Epithelial cell of prostate (primary cell): ENCODE measurements at regions not wholly inside any gene's neighbourhood (a gene's known extent, or its start where the extent isn't known, plus 50 kb on each side); places are given as distances from the start of the nearest gene placed in this dataset.
"Not testable (repeated sequence)": the region's sequence is repeated elsewhere in the genome, so short reads cannot be mapped to it uniquely, and the experiment has no call there.

Experiments
- DNase-seq: peaks from one replicate; pipeline ENCODE4 v3.0.0-alpha.2; 2011; ENCODE audit warnings: low read depth, low spot score
- H3K27ac ChIP-seq: fragments of 450-650 bp; 2 replicates; pipeline ENCODE4 v1.5.1; 2017; ENCODE audit warnings: mild to moderate bottlenecking

DNA sequence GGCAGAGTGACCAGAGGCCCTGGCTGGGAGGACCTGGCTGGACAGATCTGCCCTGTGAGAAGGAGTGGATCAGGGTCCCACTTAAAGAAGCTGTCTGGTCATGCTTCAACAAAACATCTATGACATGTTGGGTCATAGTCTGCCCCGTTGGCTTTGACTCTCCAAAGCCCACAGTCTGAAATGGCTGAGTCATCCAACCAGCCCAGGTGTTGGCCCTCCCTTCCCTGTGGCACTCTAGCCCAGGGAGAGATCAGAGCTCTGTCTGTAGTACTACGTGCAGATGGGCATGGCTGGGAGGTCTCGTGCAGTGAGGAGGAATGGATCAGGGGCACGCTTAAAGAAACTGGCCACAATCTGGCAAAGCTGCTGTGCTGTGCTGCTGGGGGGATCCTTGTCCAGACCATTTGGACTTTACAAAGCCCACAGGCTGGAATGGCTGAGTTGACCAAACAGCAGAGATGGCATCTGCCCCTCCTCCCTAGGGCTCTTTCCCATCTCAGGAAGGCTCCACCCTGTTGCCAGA lies 206.1 kb downstream of the TUSC1 start:
- no peak overlapping the region for H3K27ac ChIP-seq
- no peak for DNase-seq

DNA sequence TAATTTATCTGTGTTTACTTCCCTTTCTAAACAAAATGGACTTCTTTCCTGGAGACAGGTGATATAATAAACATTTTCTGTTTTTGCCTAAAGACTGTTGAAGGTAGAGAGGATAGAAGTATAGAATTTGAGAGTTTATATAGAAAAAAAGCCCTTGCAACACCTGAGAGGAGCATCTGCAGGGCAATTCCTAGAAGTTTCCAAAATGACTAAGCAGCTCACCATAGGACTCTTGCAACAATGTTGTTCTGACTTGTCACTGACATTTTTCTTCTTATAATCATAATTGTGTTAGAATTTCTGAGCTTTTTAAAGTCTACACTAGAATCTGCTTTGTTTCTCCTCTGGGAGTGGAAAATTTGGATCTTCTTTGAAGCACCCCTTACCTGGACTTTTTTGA lies 216.8 kb downstream of the TUSC1 start:
- peak; percentile 5 for DNase-seq
- no peak overlapping the region for H3K27ac ChIP-seq

DNA sequence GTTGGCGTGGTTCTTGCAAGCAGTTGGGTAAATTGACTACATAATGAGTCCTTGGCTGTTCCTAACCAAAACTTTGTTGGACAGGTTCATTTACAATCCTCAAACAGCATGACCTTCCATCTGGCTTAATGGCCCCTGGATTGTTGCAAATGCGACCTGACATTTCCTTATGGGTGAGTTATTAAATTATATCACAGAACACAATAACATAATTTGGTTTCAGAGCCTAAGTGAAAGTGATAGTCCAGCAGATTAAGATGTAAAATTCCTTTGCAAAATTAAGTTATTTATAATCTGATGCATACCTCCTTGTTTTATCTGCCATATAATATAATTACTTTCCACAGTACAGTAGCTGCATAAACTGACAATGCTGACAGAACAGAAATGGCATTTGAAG lies 224.4 kb downstream of the TUSC1 start:
- no peak for DNase-seq
- H3K27ac ChIP-seq, result no peak overlapping the region

DNA sequence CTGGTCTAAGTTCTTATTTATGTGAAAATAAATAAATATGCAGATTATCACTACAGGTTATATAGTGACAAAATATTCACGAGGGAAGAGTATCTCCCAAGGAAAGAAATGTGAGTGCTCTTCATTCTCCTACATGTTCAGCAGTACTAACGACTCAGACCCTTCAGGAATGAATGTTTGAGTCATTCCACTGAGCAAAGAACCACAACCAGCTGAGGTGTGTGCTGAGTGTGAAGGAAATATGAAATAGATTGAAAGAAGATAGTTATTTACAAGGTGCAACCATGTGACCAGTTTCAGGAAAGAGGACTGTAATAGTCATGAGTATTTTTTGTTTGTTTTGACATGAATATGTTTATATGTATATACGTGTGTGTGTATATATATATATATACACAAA lies 228.7 kb downstream of the TUSC1 start:
- peak; percentile 45 for DNase-seq
- no peak overlapping the region for H3K27ac ChIP-seq

DNA sequence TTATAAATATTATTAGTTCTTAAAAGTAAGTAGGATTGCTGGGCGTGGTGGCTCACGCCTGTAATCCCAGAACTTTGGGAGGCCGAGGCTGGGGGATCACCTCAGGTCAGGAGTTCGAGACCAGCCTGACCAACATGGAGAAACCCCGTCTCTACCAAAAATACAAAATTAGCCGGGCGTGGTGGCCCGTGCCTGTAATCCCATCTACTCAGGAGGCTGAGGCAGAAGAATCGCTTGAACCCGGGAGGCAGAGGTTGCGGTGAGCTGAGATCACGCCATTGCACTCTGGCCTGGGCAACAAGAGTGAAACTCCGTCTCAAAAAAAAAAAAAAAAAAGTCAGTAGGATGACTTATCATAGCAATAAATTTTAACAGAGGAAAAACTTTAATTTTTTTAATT lies 232.5 kb downstream of the TUSC1 start:
- DNase-seq, result not testable (repeated sequence)

GRCh38 chr9:25442526-25442925 lies 235.7 kb downstream of the TUSC1 start:
- no peak overlapping the region for H3K27ac ChIP-seq
- DNase-seq, result no peak

More for the DNA sequence above, 232.5 kb downstream of the TUSC1 start:
- H3K27ac ChIP-seq, result not testable (repeated sequence)

DNA sequence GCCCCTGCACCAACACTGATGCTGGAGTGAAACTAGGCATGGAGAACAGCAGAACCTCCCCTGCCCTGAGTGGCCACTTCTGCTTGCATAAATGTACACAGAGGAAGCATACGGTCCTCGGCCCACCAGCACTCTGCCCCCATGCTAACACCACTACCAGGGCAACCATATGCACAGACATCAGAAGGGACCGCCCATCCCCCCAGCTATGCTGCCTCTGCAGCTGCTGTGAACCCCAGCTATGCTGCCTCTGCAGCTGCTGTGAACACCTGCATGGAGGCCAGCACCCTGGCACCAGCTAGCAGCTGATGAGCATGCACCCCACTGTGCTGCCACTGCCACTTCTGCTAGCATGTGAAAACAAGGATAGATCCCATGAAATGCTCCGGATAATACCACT lies 250.3 kb downstream of the TUSC1 start:
- DNase-seq, result no peak

GRCh38 chr9:25427290-25427689 lies 251.0 kb downstream of the TUSC1 start:
- no peak for DNase-seq
- no peak overlapping the region for H3K27ac ChIP-seq

More for the DNA sequence above, 250.3 kb downstream of the TUSC1 start:
- no peak overlapping the region for H3K27ac ChIP-seq

GRCh38 chr9:25421560-25421959 lies 256.7 kb downstream of the TUSC1 start:
- DNase-seq, result no peak
- no peak overlapping the region for H3K27ac ChIP-seq

DNA sequence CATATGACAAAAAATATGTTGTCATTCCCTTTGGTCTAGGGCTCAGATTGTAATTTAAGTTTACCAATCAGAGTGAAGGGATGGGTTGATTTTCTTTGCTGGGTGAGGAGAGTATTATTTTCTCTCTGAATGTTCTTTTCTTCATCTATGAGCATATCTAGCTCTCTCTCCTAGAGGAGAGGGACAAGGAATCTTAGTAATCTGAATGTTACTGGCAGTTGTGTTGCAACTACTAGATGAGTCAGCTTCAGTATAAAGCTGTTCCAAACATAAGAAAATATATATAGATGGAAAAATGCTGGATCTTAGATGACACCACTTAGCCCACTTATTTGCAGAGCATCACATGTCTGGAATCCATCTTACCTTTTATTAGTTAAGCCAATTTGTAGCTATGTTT lies 259.3 kb downstream of the TUSC1 start:
- H3K27ac ChIP-seq, result no peak overlapping the region
- DNase-seq, result no peak

GRCh38 chr9:25415718-25416117 lies 262.5 kb downstream of the TUSC1 start:
- no peak for DNase-seq
- no peak overlapping the region for H3K27ac ChIP-seq

- H3K27ac ChIP-seq, result no peak overlapping the region
- no peak for DNase-seq
These were observed 265.6 kb downstream of the TUSC1 start for GRCh38 chr9:25412646-25413045.

GRCh38 chr9:25397746-25398145 lies 280.5 kb downstream of the TUSC1 start:
- no peak for DNase-seq
- no peak overlapping the region for H3K27ac ChIP-seq

DNA sequence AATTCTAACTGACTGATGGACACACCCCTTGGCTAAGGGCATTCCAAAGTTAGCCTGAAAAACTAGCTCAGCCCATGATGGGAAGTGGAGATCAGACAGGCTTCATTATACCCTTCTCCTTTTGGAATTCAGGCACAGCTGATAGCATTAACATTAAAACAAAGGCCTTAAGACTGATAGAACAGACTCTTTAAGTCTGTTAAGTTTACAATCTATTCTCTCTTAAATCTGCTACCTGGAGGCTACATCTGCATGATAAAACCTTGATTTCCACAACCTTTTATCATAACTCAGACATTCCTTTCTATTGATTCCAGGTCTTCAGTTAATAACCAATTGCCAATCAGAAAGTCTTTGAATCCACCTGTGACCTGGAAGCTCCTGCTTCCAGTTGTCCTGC lies 281.4 kb downstream of the TUSC1 start:
- no peak for DNase-seq
- no peak overlapping the region for H3K27ac ChIP-seq

- no peak for DNase-seq
- H3K27ac ChIP-seq, result no peak overlapping the region
These were observed 297.1 kb downstream of the TUSC1 start for GRCh38 chr9:25381141-25381540.

- no peak overlapping the region for H3K27ac ChIP-seq
- no peak for DNase-seq
These were observed 301.2 kb downstream of the TUSC1 start for GRCh38 chr9:25377039-25377438.

- H3K27ac ChIP-seq, result no peak overlapping the region
- DNase-seq, result no peak
These were observed 304.0 kb downstream of the TUSC1 start for GRCh38 chr9:25374281-25374680.

DNA sequence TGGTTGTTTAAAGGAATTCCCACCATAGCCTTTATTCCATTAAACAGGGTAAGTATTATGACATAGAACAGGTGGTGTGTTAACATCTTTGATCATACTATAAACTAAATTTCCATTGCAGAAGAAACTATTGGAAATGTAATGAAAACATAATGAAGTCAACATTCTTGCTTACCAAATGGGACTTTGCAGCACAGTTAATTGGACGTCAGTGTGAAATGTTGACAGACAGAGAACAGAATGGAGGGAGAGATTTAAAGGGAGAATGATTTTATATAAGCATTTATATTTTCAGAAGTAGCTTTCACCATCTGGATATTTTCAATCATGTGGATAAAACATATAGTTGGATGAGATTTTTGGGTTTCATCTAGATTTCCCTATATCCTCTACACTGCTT lies 311.3 kb downstream of the TUSC1 start:
- DNase-seq, result no peak
- H3K27ac ChIP-seq, result no peak overlapping the region

- no peak for DNase-seq
- H3K27ac ChIP-seq, result no peak overlapping the region
These were observed 324.5 kb downstream of the TUSC1 start for GRCh38 chr9:25353783-25354182.

- no peak overlapping the region for H3K27ac ChIP-seq
- no peak for DNase-seq
These were observed 328.2 kb downstream of the TUSC1 start for GRCh38 chr9:25350011-25350410.

- H3K27ac ChIP-seq, result no peak overlapping the region
- DNase-seq, result no peak
These were observed 356.1 kb downstream of the TUSC1 start for GRCh38 chr9:25322142-25322541.

GRCh38 chr9:25310961-25311360 lies 367.3 kb downstream of the TUSC1 start:
- no peak for DNase-seq
- no peak overlapping the region for H3K27ac ChIP-seq

DNA sequence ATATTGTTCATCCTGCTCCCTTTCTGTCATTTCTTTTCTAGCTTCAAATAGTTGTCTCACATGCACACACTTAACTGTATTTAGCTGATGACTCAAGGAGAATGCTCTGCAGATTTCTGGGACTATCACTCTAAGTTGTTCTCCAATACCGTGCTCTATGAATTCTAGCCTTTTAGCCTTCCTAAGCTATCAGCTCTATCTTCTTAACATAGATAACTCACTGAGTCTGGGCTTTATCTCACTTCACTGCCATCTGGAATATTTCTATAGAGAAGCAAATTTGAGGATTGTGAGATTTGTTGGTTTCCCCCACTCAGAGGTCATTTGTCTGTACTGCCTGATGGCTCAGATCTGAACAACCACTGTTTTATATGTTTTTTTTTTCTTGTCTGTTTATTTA lies 369.7 kb downstream of the TUSC1 start:
- DNase-seq, result no peak

More for the DNA sequence above, 369.7 kb downstream of the TUSC1 start:
- H3K27ac ChIP-seq, result no peak overlapping the region
